SK-N-DZ (cell line): ENCODE measurements at regions not wholly inside any gene's neighbourhood (a gene's known extent, or its start where the extent isn't known, plus 50 kb on each side); places are given as distances from the start of the nearest gene placed in this dataset.
"Not testable (repeated sequence)": the region's sequence is repeated elsewhere in the genome, so short reads cannot be mapped to it uniquely, and the experiment has no call there.

ENCODE experiments used
- DNase-seq: peaks from one replicate; pipeline ENCODE4 v3.0.0-alpha.2; 2015; ENCODE audit warnings: low spot score

DNA sequence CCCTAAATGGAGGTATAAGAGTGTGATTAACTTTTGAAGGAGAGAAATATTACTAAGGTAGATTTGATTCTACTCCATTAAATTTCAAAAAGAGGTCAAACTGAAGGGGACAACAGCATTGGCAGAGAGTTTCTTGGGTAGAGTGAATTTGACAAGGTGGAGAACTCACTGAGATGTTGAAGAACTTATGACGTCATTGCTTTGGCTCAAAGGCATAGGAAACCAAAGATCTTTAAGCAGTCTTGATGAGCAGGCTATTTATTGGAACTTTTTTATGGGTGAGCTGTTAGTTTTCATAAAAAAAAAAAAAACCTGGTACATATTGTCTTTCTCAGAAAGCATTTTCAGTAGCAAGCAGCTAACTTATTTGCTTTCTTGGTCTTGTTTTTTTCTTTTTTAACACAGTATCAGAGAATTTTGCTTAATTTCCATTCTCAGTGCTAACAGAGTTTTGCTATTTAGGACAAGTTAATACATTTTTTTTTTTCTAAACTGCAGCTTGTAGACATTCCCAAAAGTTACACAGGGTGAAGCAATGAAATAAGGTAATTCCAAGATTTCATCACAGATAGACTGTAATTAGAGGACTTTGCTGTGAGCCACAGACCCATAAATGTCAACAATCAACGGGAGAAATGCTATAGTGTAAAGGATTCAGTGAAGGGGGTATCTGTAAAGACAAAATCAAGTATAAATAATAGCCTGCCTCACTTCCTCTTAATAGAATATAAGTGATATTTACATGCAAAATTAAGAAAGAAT is 412.2 kb upstream of the KLHL1 start:
- no peak for DNase-seq

DNA sequence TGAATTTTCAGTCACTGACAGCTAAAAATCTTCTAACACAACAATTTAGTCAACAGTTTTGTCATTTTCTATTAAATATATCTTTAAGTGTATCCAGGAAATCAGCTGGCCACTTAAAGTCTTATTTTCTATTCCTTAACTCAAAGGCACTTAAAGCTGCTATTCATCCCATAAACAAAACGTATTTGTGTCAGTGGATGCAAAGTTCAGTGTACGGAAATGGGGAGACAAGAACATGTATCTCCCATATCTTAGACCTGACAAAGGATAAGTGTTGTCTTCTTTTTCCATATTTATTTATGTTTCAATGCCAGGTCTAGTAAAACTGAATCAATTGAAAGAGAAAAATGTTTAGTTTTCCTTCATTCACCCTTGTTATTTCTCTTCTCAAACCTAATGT is 409.8 kb upstream of the KLHL1 start:
- no peak for DNase-seq

DNA sequence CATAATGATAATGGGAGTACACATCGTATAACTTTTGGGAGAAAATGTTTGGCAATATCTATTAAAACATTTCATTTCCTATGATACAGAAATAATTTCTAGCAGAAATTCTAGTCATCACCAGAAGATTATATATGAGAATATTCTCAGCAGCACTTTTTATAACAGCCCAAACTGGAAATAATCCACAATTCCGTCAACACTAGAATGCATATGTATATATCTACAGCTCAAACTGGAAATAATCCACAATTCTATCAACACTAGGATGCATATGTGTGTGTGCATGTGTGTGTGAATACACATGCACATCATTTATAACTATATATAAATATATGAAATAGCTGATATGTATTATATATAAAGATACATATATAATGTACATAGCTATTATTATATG is 408.0 kb upstream of the KLHL1 start:
- DNase-seq = no peak

DNA sequence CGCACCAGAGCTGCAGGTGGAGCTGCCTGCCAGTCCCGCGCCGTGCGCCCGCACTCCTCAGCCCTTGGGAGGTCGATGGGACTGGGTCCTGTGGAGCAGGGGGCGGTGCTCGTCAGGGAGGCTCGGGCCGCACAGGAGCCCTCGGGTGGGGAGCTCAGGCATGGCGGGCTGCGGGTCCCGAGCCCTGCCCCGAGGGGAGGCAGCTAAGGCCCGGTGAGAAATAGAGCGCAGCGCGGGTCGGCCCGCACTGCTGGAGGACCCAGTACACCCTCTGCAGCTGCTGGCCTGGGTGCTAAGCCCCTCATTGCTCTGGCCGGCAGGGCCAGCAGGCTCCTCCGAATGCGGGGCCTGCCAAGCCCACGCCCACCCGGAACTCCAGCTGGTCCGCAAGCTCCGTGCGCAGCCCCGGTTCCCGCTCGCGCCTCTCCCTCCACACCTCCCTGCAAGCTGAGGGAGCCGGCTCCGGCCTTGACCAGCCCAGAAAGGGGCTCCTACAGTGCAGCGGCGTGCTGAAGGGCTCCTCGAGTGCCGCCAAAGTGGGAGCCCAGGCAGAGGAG is 403.7 kb upstream of the KLHL1 start:
- not testable (repeated sequence) for DNase-seq

DNA sequence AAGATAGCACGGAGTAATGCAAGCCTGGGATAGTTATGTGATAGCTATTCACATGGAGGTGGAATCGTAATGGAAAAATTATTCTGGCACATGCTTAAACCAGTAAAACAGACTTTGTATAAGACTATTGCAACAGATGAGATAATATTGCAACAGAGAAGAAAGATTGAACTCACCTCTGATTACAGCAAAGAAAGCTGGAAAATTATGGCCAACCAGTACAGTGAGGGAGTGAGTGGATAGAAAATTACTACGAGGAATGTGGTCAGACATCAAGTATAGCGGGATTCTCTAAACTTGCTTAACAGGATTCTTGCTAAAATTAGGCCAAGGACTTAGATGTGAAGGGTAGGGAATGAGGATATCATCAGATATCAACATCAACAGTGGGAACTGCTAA is 397.6 kb upstream of the KLHL1 start:
- no peak for DNase-seq

DNA sequence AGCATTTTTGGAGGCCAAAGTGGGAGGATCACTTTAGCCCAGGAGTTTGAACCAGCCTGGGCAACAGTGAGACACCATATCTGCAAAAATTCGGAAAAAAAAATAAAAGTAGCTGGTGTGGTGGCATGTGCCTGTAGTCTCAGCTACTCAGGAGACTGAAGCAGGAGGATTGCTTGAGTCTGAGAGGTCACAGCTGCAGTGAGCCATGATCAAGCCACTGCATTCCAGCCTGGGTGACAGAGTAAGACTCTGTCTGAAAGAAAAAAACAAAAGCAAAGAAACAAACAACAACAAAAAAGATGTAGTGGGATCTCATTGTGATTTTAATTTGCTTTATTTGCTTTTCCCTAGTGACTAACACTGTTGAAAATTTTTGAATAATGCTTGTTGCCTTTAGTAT is 394.7 kb upstream of the KLHL1 start:
- DNase-seq = no peak

DNA sequence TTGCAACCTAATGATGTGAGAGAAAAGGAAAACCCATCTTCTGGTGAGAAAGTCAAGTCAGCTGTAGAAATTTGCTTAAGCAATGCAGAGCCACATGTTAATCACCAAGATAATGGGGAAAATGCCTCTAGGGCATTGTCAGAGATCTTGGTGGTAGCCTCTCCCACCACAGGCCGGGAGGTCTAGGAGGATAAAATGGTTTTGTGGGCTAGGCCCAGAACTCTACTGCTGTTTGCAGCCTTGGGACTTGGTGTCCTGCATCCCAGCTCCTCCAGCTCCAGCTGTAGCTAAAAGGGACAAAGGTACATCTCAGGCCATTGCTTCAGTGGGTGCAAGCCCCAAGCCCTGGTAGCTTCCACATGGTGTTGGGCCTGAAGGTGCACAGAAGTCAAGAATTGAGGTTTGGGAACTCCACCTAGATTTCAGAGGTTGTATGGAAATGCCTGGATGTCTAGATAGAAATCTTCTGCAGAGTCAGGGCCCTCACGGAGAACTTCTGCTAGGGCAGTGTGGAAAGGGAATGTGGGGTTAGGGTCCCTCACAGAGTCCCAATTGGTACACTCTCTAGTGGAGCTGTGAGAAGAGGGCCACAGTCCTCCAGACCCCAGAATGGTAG is 382.2 kb upstream of the KLHL1 start:
- no peak for DNase-seq

DNA sequence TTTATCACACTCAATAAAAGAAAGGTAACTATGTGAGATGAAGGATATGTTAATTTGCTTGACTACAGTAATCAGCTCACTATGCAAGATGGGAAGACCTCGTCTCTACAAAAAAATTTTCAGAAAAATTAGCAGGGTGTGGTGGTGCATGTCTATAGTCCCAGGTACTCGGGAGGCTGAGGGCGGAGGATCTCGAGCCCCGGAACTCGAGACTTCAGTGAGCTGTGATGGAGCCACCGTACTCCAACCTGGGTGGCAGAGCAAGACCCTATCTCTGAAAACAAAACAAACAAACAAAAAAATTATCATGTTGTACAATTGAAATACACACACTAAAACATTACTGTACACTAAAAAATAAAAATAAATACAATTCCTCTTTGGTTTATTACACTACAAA is 376.7 kb upstream of the KLHL1 start:
- DNase-seq = no peak

DNA sequence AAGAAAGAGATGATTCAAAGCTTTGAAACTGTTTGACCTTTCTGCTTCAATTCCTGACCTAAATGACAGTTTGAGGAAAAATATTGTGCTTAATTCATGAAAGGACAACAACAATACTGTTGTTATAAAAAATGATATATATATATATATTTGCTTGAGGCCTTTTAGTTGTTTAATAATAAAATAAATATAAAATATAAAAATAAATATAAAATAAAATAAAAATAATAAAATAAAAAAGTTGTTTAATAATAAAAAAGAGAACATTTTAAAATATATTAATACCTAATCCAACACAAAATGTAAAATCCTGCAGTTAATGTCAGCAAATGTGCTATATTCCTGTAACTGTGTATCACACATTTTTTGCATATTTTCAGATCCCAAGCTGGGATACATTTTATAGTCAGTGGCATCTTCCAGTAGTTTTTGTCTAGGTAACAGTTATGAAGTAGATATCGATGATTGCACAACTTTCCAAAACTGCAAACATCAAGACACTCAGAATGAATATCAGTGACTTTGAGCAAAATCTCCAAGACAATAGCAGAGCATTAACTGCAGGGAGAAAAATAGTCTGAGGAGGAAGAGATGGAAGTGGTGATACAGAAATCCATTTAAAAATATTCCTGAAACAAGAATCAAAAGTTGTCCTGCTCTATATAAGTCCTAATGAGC is 375.5 kb upstream of the KLHL1 start:
- DNase-seq = no peak

DNA sequence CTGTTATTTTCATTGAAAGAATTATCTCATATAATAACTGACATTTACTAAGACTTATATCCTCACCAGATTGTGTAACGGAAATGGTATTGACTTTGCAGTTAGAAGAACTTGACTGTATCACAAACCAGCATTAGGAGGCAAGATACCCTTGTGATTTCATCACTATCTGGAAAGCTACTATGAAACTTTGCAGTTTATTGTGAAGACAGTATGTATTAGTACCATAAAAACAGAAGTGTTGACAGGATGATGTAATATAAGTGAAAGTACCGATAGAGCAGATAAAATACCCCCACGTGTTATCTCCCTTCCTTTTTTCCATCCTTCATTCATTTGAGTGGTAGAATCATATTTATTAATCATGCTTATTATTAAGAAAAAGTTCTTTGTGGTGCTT is 365.7 kb upstream of the KLHL1 start:
- DNase-seq = peak; percentile 17

DNA sequence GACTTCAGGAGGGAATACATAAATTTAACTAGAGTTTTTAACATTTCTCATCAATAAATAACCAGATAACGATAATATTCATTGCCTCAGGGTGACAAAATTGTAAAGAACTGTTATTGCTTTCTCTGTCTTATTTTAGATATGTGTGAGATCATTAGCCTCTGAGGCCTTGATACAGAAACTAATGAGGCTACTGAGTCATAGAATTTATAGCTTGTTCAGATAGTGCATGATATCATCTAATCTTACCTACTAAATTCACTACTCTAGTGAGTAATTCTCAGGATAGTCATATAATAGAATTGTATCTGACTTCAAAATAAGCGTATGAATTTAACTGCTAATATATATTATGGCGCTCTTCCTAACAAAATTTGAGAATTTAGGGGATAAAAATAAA is 360.8 kb upstream of the KLHL1 start:
- no peak for DNase-seq

DNA sequence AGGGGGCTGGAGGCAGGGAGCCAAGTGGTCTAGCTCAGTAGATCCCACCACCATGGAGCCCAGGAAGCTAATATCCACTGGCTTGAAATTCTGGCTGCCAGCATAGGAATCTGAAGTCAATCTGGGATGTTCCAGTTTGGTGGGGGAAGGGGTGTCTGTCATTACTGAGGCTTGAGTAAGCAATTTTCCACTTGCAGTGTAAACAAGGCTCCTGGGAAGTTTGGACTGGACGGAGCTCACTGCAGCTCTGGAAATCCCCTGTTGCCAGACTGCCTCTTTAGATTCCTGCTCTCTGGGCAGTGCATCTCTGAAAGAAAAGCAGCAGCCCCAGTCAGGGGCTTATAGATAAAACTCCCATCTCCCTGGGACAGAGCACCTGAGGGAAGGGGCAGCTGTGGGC is 349.2 kb upstream of the KLHL1 start:
- no peak for DNase-seq

DNA sequence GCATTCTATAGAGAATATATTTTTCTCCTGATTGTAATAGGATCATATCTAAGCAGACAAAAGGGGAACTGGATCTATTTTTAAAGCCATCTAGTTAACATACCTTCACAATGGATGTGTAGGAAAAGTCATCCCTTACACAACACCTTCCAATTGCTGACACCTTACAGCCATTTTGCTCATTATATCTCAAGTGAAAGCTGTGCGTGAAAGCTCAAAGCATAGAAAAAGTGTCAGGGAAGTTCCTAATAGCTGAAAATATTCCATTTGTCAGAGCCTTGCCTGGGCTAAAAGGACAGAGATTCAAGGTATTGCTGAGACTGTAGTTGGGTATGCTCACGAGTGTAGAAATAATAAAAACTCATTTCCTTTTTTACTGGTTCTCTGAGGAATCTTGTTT is 340.6 kb upstream of the KLHL1 start:
- no peak for DNase-seq

DNA sequence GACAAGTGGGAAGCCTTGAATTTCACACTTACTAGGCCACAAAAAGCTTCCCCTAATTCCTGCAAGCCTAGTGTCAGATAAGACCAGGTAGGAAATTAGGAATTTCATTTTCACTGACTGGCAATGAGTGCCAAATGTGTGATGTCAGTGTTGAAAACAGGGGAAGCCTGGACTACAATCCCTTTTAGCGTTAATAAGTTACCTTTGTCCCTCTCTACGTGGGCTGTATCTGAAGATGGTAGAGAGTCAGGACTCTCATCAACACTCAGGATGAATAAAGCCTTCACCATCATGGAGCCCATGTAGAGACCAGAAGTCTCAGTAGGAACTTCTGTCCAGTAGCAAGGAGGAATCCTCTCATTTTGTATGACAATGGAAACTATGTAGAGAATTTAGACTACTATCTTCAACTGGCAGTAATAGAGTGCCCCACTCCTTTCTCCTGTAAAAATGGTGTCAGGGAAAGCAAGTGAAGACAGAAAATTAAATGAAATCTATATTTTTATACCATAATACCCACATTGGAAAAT is 324.1 kb upstream of the KLHL1 start:
- DNase-seq = no peak

DNA sequence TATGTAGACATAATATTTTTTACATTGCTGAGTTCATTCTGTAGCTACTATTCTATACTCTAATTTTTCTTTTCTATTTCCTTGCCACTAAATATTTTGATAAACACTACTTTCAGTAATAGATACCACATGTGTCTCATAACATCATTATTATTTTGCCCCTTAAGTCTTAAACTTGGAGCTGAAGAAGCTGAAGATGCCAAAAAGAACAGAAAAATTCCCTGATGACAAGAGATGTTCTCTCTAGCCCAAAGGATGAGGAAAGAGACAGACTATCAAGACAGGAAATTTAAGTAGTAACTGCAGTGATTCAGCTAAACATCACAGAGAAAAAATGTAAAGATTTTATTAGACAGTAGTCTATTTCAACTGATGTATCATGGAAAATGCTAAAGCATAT is 322.0 kb upstream of the KLHL1 start:
- no peak for DNase-seq

DNA sequence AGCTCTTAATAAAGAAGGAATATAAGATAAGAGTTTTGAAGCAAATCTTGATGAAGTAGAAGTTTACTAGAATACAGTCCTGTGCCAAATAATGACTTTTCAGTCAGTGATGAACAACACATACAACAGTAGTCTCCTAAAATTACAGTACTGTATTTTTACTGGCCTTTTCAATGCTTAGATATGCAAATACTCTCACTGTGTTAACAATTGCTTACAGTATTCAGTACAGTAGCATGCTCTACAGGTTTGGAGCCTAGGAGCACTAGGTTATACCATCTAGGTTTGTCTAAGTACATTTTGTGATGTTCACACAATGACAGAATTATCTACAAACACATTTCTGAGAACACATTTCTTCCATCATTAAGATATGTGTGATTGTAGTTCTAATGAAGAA is 316.7 kb upstream of the KLHL1 start:
- no peak for DNase-seq

DNA sequence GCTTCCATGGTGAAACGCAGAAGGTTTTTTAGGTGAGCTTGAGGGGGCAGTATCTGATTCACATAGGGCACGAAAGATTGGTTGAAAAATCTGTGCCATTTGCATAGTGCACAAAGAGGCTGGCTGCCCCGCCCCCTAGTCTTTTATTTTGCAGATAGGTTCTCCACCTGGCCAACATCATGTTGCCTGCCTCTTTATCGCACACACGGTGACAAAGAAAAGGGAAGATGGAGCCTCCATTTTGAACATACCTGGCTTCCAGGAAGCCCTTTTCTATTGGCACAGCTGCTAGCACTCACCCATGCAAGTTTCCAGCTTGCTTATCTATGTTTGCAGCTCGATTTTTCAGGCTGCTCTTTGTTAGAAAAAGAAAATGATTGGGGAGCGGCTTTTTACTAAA is 316.2 kb upstream of the KLHL1 start:
- DNase-seq = no peak

DNA sequence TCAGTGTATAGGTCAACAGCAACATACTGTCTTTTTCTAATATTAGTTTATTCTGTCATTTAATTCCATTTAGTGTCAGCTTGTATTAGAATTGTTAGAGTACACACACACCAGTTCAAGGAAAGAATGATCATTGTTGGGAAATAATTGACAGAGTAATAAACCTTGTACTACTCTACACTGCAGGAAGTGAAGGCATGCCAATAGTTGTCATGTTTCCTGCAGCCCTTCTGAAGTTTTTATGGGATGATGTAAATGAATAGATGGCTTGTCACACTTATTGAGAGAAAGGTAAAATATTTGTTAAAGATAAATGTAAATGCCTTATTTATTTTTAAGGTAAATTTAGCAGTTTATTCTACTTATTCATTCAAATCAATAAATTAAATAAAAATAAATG is 306.9 kb upstream of the KLHL1 start:
- no peak for DNase-seq

DNA sequence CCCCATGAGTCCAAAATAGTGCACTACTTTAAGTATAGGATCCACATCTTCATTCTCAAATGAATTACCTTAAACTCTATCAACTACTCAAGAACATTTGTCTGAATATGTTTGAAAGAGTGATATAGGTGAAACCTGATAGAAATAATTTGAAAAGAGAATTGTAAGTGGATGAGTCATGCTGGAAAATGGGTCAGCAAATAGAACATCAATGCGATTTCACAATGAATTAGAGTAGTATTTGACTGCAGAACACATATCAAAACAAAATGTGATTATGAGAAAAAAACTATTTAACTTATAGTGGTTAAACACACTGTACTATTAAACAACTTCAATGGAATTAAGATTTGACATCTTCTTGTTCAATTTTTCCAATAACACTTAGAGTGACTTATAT is 300.6 kb upstream of the KLHL1 start:
- no peak for DNase-seq

DNA sequence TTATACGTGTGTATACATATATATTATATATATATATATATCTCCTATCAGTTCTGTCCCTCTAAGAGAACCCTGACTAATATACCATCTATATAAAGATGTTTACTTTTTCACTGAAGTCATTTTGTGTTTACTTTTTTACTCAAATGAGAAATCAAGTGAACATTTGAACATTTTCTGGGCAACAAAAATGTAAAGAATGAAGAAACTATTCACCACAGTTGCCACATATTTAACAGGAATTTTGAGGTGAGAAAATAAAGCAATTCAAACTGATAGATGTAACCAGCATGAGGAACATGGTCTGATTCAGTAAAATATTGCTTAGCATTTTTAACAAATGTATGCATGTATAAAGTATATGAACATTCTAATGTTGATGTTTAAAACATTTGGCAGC is 299.2 kb upstream of the KLHL1 start:
- DNase-seq = no peak

DNA sequence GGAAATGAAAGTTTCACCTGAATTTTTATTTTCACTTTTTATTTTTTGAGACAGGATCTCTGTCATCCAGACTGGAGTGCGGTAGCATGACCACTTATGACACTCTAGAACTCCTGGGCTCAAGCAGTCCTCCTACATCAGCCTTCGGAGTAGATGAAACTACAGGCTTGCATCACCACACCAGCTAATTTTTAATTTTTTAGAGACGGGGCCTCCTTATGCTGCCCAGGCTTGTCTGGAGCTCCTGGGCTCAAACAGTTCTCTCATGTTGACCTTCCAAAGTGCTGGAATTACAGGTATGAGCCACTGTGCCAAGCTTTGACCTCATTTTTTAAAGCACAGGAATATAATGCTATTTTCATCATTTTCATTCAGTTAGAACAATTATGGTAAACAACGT is 297.0 kb upstream of the KLHL1 start:
- no peak for DNase-seq

DNA sequence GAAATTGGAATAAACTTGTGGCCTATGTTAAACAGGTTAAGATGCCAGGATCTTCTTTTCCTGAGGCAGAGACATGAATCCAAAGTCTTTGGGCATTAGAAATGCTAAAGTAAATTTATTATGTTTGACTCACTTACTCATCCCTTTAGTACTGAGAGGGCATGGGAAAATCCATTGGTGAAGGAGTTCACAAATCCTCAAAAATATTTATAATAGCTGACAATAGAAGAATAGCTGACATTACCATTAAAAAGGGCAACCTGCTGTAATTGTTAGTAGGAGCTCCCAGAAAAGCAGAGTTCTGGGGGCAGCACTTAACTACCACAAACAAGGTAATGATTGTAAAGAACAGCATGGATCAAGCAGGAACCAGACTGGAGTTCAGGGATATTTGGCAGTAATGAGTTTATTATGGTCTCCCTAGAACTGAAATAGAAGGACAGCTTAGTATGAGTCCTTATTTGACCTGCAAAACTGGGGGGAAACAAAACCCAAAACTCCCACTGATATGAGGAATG is 285.8 kb upstream of the KLHL1 start:
- no peak for DNase-seq
